ENCODE measurements at regions not wholly inside any gene's neighbourhood (a gene's known extent, or its start where the extent isn't known, plus 50 kb on each side); places are given as distances from the start of the nearest gene placed in this dataset.

- TF ChIP-seq ATF3 (CRISPR knock-in tag; IDR thresholded peaks at IDR 0.05), result 0 out of 2 replicates have a peak, but pooled peaks have one; percentile 43
- TF ChIP-seq NFE2 (CRISPR knock-in tag; IDR thresholded peaks at IDR 0.05), result peak; percentile 71; the same call in 1 of the 2 replicates
- no peak for TF ChIP-seq ZKSCAN8 (CRISPR knock-in tag; IDR thresholded peaks at IDR 0.05; ENCODE audit: borderline replicate concordance)
- TF ChIP-seq AGO2 (optimal IDR thresholded peaks at IDR 0.05; ENCODE audit: low read depth, low read length), result no peak
- no peak for TF ChIP-seq DMAP1 (CRISPR knock-in tag; IDR thresholded peaks at IDR 0.05)
- no peak for TF ChIP-seq SAP130 (CRISPR knock-in tag; IDR thresholded peaks at IDR 0.05; ENCODE audit: low read depth)
- no peak for TF ChIP-seq ZBTB21 (CRISPR knock-in tag; IDR thresholded peaks at IDR 0.05)
- peak; percentile 44 for TF ChIP-seq NFE2L2 (IDR thresholded peaks at IDR 0.05; ENCODE audit: low read length)
- no peak for TF ChIP-seq MLLT10 (CRISPR knock-in tag; IDR thresholded peaks at IDR 0.05)
- TF ChIP-seq KDM2A (CRISPR knock-in tag; IDR thresholded peaks at IDR 0.05; ENCODE audit: borderline replicate concordance, low read depth), result 0 out of 2 replicates have a peak, but pooled peaks have one; percentile 18
- no peak for TF ChIP-seq MXD1 (CRISPR knock-in tag; IDR thresholded peaks at IDR 0.05)
- no peak for TF ChIP-seq KAT8 (CRISPR knock-in tag; IDR thresholded peaks at IDR 0.05)
- no peak for TF ChIP-seq ZNF639 (CRISPR knock-in tag; conservative IDR thresholded peaks at IDR 0.05)
- peak; percentile 35 for TF ChIP-seq GABPB1 (CRISPR knock-in tag; IDR thresholded peaks at IDR 0.05)
- TF ChIP-seq HMGXB3 (CRISPR knock-in tag; IDR thresholded peaks at IDR 0.05; ENCODE audit: borderline replicate concordance), result no peak
- TF ChIP-seq ZFP62 (CRISPR knock-in tag; IDR thresholded peaks at IDR 0.05), result no peak
- TF ChIP-seq HNF4A (CRISPR knock-in tag; IDR thresholded peaks at IDR 0.05), result no peak
- peak in 1 of 2 experiments; percentile 81; a peak in 2 of 4 replicates for TF ChIP-seq ATF4 (CRISPR knock-in tag; IDR thresholded peaks at IDR 0.05)
- no peak for TF ChIP-seq IKZF5 (CRISPR knock-in tag; IDR thresholded peaks at IDR 0.05)
These were observed 84.7 kb upstream of the LYPLAL1 start (continued) for GRCh38 chr1:219088778-219089557.

Data from HepG2 (cell line).